Left cardiac atrium (tissue), 4 donors: ENCODE measurements at regions not wholly inside any gene's neighbourhood (a gene's known extent, or its start where the extent isn't known, plus 50 kb on each side); places are given as distances from the start of the nearest gene placed in this dataset.
"Not testable (repeated sequence)": the region's sequence is repeated elsewhere in the genome, so short reads cannot be mapped to it uniquely, and the experiment has no call there.

Experiments used
- ATAC-seq, 2 donors: fragments of 200-7000 bp; cut with Tn5 transposase; one replicate each; pipeline ENCODE4 v1.9.1; 2020; ENCODE audit warnings: mild to moderate bottlenecking in 2 of 2, moderate library complexity in 2 of 2
- DNase-seq: peaks from one replicate; pipeline ENCODE4 v3.0.0-alpha.2; 2020
- intact Hi-C, 2 donors: fragments of 100-400 bp; cut with DNase I; formaldehyde crosslinking; loops; one replicate each; pipeline versions ENCODE4 v1.14.1 to v1.15.1; 2022 to 2023
- donor health status: DM: no; HTN: yes; CAD: no.
- donor health status: DM: no; HTN: yes; CAD: no; lungs with severe emphysema.
- donor health status: DM: yes; HTN: yes; CAD: no.
- donor health status: Dilated cardiomyopathy.

DNA sequence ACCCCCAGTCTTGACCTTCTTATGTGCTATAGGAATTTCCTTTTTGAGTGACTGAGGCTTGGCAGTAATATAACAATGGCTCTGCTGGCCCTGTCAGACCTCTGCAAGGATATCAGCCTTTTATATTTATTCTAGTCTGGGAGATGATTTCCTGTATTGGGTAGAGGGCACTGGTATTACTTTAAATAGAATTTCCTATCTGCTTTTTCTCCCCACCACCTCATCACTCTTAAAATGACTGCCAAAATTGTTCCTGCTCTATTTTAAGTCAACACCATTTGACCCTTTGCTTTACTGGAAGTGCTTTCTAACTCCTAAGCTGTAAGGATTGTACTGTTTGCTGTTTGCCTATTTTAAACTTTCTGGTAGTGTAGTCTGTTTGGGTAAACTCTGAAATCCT, 658.4 kb upstream of the FSHR start:
- ATAC-seq = peak; percentile 86 to 97
- no peak for DNase-seq
- intact Hi-C loops = no loop called here

DNA sequence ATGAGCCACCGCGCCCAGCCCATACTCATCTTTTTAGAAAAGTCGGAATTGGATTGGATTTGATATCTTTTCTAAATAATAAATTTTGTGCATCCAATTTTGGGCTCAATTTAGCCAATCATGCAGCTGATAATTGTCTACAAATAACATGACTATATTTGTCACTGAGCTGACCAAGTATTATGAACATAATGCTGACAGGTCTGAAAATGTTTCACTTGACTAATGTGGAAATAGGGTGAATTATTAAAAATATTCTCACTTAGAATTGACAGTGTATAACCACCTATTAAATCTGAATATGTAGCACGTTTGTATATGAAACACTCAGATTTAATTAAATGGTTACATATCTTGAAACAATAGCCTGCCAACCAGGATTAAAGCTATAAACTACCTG, 657.2 kb upstream of the FSHR start:
- intact Hi-C loops = no loop called here
- DNase-seq (no peak), ATAC-seq (no peak)

DNA sequence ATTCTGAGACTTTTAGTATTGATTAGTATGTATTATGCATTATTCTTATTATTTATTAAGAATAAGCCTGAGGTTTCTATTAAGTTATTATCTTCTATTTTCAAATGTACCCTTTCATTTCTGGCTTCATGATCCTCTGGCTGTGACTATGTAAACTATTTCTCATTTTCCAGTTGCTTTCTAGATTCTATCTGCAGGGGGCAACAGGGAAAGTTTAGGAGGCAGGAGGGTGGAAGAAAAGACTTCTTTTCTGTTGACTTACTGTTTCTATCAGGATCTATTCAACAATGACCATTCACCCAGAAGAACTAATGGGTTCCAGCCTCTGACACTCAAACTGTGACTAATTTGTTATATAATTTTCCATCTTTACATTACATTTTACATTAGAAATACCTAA, 653.4 kb upstream of the FSHR start:
- DNase-seq (no peak), ATAC-seq (no peak)
- intact Hi-C loops = no loop called here

DNA sequence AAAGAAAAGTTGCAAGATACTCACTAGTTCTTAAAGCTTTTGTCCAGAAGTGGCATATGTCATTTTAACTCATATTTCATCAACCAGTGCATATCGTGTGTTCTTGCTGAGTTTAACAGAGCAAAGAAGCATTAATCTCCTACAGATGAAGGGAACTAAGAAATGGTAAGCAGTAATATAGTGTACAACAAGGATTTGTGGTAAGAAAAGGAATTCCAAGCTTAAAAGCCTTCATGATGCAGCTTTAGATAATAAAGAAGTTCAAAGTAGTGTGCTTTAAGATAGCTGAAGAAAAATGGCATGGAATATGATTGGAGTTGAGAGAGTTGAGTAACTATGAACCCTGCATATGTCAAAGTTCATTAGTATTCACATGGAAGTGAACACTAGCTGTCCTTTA, 649.8 kb upstream of the FSHR start:
- ATAC-seq = no peak
- intact Hi-C loops = no loop called here
- DNase-seq = no peak

DNA sequence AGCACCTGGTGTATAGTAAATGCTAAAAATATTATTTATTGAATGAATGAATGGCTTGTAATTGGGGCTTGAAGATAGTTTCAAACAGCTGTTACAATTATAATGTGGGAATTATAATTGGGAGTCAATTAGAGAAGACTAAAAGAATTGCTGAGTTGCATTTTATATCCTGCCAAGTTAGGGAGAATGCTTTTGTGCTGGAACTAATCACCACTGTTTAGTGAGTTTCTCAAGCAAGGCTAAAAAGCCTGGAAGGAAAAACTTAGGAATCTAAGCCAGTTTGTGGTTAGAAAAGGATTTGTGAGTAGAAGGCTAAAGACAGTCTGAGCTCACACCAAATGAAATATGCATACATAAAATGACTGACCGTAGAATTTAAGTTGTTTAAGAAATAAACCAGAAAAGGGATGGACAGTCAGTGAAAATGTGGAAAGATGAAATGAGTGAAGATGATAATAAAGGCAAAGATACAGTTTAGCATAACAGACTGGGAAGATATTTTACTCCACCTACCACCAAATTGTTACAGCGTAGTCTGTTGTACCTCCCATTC, 647.7 kb upstream of the FSHR start:
- DNase-seq (no peak), ATAC-seq (no peak)
- intact Hi-C loops = no loop called here

DNA sequence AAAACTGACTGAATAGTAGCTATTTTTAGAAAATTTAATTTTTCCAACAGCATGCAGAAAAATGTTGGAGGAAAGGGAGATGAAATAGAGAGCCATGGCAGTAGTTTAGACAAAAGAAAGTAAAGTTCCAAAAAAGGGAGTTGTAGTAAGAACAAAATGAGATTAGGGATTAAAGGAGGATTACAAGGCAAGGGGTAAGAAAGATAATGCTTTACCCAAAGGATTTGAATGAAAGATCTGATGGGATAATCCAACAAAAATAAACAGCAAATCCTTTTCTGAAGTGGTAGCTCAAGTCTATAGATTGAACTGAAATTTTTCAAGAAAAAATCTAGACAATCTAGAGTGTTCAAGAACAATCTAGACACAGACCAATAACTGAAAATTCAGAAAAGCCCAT, 644.3 kb upstream of the FSHR start:
- no peak for DNase-seq
- intact Hi-C loops = no loop called here
- no peak for ATAC-seq

DNA sequence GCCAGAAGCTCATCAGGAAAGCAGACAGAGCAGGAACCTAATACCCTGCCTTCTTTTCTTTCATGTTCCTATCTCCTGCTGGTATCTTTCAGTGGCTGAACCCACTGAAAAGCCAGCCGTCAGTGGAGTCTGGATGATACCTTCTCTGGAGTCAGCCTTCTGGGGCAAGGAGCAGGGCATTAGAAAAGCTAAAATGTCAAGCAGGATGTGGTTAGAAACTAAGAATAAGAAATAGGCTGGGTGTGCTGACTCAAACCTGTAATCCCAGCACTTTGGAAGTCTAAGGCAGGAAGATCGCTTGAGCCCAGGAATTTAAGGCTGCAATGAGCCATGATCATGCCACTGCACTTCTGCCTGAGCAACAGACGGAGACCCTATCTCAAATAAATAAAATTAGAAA, 642.0 kb upstream of the FSHR start:
- DNase-seq (no peak), ATAC-seq (no peak)
- intact Hi-C loops = no loop called here

DNA sequence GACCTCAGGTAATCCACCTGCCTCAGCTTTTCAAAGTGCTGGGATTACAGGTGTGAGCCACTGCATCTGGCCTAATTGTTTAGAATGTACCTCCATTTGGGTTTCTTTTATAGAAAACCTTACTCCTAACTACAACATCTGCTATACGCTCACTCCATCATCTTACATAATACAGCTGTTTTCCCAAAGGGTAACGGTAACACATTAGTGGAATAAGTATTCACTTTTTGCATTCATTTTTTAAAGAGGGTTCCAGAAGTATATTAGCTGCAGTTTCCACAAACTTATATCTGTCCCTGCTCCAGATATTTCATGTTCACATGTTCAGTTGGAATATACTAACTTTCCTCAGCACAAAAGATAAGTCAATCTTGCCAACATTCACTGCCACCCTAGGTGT, 640.1 kb upstream of the FSHR start:
- no peak for ATAC-seq
- DNase-seq = no peak
- intact Hi-C loops = no loop called here

DNA sequence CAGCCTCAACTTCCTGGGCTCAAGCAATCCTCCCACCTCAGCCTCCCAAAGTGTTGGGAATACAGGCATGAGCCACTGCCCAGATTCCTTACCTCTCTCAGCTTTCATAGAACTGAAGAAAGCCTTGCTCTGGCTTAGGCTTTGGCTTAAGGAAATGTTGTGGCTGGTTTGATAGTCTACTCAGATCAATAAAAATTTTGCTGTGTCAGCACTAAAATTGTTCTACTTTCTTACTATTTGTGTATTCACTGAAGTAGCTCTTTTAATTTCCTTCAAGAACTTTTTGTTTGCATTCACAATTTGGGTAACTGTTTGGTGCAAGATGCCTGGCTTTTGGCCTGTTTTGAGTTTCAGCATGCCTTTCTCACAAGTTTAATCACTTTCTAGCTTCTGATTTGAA, 634.0 kb upstream of the FSHR start:
- ATAC-seq = no peak
- DNase-seq = no peak
- intact Hi-C loops = no loop called here

DNA sequence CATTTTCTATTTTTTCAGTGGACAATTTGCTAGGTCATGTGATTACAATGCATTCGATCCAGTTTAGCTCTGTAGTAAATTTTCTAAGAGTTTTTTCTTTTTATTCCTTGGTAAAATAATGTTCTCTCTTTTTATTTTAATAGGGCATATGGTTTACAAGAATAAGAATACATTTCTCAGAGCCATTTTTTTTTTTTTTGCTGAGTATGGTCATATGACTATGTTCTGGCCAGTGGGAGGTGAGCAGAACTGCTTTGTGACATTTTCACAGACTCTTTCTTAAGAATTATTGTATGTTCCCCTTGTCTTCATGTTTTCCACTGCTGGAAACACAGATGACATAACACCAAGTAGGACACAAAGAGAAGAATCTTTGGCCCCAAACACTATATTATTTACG, 626.6 kb upstream of the FSHR start:
- ATAC-seq = no peak
- intact Hi-C loops = no loop called here
- DNase-seq = no peak

DNA sequence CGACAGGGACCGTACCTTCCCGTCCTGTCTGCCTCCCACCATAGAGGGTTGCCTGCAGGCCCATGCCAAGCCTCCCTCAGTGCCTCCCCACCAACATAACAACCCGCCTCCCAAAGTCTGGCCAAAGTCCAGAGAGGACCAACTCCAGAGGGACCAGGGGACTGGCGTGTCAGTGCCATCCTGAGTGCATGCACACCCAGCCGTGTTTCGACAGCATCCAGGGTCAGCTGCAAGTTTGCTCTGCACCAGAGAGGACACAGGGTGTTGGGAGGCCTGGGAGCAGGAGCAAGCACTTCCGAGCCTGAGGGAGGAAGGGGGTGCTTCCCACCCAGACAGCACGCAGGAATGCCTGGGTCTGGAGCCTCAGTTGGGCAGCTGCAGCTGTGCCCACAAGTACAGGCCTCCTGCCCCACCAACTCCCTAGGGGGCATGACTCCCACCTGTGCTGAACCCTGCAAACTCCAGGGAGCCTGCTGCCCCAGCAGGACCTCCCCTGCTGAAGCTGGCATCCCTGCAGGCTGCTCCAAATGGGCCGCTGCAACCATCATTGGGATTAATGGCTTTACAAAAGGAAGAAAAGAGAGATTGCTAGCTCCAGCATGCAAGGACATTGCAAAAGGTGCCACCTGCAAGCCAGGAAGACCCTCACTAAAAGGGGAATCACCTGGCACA, 618.1 kb upstream of the FSHR start:
- ATAC-seq (no peak), DNase-seq (no peak)
- intact Hi-C loops = no loop called here

DNA sequence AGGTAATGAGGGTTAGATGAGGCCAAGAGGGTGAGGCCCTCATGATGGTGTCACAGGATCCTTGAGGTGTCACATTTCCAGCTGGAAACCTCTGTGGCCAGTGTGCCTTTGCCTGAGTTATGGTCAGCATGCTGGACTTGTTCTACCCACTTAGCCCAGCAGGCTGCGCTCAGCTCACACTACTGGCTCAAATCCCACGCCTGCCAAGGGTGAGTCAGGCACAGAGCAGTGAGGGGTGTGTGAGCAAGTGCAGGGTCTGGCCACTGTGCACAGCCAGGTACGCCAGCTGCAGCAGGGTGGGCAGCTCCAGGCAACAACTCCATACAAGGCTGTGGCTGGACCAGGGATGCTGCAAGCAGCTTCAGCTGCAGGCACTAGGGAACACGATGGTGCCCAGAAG, 616.6 kb upstream of the FSHR start:
- DNase-seq (peak; percentile 27), ATAC-seq (peak; percentile 86 to 91)
- intact Hi-C loops = loop anchor here in 1 of 2 donors (2.0 kb wide), 1 partner anchor 374 kb away; no protein-coding TSS in a partner anchor

DNA sequence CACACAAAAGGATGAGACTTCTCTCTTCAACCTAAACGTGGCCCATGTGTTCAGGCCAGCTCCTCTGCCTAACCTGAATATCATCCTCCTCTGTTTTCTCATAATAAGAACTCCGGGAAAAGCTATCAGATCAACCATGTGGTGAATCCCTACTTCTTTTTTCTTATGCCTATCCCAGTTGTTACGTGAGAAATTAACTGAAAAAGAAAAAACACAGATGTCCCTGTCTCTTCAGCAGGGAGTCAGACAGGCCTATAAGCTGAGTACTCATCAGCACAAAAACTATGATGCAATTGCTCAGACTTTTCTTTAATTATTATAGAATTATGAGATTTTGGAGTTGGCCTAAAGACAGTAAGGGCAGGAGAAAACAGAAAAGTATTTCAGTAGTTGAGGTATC, 613.0 kb upstream of the FSHR start:
- intact Hi-C loops = no loop called here
- DNase-seq = no peak
- ATAC-seq = no peak

DNA sequence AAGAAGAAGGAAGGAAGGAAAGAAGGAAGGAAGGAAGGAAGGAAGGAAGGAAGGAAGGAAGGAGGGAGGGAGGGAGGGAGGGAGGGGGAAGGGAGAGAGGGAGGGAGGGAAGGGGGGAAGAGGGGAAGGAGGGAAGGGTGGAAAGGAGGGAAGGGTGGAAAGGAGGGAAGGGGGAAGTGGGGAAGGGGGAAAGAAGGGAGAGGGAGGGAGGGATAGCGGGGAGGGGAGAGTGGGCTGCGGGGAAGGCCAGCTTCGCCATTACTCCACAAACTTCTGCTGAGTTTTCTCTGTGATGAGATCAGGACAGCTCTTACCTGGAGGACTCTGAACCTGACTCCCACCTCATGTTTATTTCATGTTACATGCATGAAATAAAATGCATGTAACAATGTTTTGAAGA, 601.5 kb upstream of the FSHR start:
- intact Hi-C loops = loop anchor here in 1 of 2 donors (10.0 kb wide), 1 partner anchor 811 kb away; no protein-coding TSS in a partner anchor
- DNase-seq (no peak), ATAC-seq (no peak)

DNA sequence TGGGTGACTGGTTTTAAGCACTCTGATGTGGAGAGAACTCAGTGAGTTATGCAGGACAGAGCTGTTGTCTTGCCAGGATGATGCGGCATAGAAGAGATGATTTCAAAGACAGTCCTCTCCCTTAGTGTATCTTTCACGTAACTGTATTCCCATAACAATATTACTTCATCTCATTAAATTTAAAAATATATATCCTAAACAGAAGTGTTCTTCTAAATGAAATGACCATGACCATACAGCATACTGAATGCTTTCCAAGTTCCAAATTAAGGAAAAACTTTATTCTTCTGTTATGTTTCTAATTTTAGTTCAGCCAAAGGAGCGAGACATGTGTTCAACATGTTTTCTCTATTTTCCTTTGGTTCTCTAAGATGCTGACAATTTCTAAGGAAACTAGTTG, 600.1 kb upstream of the FSHR start:
- no peak for ATAC-seq
- intact Hi-C loops = loop anchor here in 1 of 2 donors (10.0 kb wide), 1 partner anchor 810 kb away; no protein-coding TSS in a partner anchor
- no peak for DNase-seq

DNA sequence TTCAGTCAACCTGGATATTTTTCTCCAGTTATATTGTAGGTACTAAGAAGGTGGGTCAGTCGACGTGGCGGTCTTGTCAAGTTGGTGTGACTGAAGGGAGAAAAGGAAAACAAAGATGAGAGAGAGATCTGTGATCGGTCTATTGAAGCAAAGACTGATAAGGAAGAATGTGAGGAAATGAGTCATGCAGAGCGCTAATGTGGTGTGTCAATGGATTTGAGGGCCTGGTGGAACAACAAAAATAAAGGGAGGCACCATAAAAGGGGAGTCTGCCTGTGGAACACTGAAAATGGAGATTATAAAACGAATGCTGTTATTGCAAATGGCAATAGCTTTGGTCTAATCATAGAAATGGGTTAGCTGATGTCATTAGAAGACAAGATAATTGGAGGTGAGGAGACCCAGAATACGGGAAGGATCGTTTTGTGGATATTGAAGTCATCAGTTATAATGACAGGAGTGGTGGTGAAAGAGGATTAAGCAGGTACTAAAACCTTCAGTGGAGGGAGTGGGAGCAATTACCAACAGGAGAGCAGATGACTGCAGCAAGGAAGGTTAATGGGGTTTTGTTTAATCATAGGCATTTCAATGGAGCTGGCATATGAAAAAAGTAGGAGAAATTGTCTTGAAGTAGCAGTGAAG, 599.1 kb upstream of the FSHR start:
- intact Hi-C loops = loop anchor here in 1 of 2 donors (10.0 kb wide), 1 partner anchor 809 kb away; no protein-coding TSS in a partner anchor
- ATAC-seq (no peak), DNase-seq (no peak)

DNA sequence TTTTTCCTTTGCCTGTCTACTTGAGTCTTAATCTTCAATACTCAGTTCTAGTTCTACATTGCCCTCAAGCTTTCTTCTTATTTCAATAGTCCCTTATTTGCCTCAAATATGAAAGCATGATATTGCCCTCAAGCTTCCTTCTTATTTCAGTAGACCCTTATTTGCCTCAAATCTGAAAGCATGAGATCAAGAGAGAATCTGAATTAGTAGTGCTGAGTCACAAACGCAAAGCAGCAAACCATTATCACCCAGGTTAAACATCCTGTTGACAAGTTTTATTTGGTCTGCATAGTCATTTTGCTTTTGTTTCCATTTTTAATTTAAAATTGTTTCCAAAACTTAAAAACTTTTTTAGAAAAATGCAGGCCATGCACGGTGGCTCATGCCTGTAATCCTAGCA, 583.3 kb upstream of the FSHR start:
- DNase-seq (no peak), ATAC-seq (no peak)

DNA sequence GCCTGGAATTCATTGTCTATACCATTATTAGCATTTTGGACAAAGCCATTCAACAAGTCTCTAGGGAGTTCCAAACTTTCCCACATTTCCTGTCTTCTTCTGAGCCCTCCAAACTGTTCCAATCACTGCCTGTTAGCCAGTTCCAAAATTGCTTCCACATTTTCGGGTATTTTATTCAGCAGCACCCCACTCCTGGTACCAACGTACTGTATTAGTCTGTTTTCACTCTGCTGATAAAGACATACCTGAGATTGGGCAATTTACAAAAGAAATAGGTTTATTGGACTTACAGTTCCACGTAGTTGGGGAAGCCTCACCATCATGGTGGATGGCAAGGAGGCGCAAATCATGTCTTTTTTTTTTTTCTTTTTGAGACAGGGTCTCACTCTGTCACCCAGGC, 578.6 kb upstream of the FSHR start:
- intact Hi-C loops, DNase-seq, ATAC-seq: not testable (repeated sequence)

More for the DNA sequence above, 583.3 kb upstream of the FSHR start:
- intact Hi-C loops = no loop called here

DNA sequence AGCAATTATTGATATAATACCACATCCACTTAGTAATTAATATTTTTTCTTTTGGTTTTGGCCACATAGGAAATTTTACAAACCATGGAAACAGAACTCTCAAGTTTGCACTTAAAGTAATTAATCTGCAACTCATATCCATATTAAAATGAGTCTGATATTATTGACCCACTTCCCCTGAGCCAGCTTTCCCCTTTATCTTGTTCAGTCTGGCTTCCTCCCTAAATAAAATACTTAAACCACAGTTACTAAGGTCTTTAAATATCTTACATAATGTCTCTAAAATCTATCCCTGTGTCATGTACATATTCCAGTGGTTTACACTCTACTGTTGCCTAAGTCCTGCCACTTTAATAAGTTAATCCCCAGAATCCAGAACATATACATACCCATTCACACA, 564.9 kb upstream of the FSHR start:
- no peak for ATAC-seq
- no peak for DNase-seq
- intact Hi-C loops = no loop called here

DNA sequence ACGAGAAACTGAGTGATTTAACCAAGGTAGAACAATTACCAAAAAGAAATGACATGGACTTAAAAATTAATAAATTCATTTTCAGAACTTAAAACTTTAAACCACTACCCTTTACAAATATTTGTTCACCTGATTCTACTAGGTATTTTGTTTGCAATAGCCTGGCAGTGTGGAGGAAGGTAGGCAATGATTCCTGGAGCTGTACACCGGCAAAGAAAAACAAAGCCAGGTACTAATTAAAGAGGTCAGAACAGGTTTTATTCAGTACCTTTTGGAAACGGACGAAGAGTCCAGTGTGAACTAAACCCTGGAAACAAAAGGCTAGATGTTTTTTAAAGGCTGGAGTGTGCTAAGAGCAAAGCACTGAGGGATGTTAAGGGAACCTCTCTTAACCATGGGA, 561.3 kb upstream of the FSHR start:
- intact Hi-C loops = no loop called here
- DNase-seq (no peak), ATAC-seq (no peak)

DNA sequence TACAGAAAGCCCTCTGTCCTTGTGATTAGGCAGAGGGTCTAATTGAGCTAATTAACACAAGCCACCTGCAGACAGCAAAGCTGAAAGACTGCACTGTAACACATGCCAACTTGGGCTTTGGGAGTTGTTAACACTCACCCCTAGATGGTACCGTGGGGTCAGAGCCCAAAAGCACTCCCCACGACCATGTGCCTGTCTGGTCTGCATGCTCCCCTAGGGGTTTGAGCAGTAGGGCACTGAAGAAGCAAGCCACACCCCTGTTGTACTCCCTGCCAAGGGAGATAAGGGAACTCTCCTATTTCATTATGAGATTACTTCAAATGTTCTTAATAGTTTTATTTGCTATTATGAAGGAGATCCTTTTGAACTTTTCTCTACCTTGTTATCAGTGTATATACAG, 560.1 kb upstream of the FSHR start:
- DNase-seq = no peak
- intact Hi-C loops = no loop called here
- no peak for ATAC-seq
